Brain microvascular endothelial cell (primary cell): ENCODE measurements at regions not wholly inside any gene's neighbourhood (a gene's known extent, or its start where the extent isn't known, plus 50 kb on each side); places are given as distances from the start of the nearest gene placed in this dataset.
"Not testable (repeated sequence)": the region's sequence is repeated elsewhere in the genome, so short reads cannot be mapped to it uniquely, and the experiment has no call there.

ENCODE experiments used
- DNase-seq: peaks from one replicate; pipeline ENCODE4 v3.0.0-alpha.2; 2020
- H3K27ac ChIP-seq: fragments of 250-450 bp; sonication (Bioruptor Pico); 2 replicates; pipeline ENCODE4 v1.5.1; 2020; ENCODE audit warnings: mild to moderate bottlenecking, moderate library complexity
- H3K27me3 ChIP-seq: fragments of 250-450 bp; sonication (Bioruptor Pico); replicated peaks from 2 replicates; pipeline ENCODE4 v1.5.1; 2020; ENCODE audit warnings: mild to moderate bottlenecking
- H3K36me3 ChIP-seq: fragments of 250-450 bp; sonication (Bioruptor Pico); replicated peaks from 2 replicates; pipeline ENCODE4 v1.5.1; 2020; ENCODE audit warnings: mild to moderate bottlenecking
- H3K4me3 ChIP-seq: 2 replicates; pipeline ENCODE4 v1.5.1; 2011; ENCODE audit warnings: low read depth, mild to moderate bottlenecking, control low read depth, low read length, moderate library complexity
- in situ Hi-C: cut with HindIII; loops from 2 replicates; pipeline ENCODE4 v1.10.0; 2017; ENCODE audit warnings: low sequenced_read_pairs, low pct_ligation_motif_present
- TF ChIP-seq, protein P1 (sequence below): IDR thresholded peaks from 2 replicates; pipeline ENCODE4 v1.5.1; 2011; ENCODE audit warnings: low read depth, mild to moderate bottlenecking, moderate library complexity, low read length, control low read depth, inconsistent platforms; ENCODE audit errors: missing control alignments

GRCh38 chr17:13833921-13834320 lies 232.2 kb upstream of the HS3ST3A1 start:
- H3K27ac ChIP-seq = no peak overlapping the region
- no peak for DNase-seq
- in situ Hi-C loops = no loop called here
- TF ChIP-seq, protein P1, sequence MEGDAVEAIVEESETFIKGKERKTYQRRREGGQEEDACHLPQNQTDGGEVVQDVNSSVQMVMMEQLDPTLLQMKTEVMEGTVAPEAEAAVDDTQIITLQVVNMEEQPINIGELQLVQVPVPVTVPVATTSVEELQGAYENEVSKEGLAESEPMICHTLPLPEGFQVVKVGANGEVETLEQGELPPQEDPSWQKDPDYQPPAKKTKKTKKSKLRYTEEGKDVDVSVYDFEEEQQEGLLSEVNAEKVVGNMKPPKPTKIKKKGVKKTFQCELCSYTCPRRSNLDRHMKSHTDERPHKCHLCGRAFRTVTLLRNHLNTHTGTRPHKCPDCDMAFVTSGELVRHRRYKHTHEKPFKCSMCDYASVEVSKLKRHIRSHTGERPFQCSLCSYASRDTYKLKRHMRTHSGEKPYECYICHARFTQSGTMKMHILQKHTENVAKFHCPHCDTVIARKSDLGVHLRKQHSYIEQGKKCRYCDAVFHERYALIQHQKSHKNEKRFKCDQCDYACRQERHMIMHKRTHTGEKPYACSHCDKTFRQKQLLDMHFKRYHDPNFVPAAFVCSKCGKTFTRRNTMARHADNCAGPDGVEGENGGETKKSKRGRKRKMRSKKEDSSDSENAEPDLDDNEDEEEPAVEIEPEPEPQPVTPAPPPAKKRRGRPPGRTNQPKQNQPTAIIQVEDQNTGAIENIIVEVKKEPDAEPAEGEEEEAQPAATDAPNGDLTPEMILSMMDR = no peak
- H3K4me3 ChIP-seq = no peak overlapping the region
- no peaks in the 10 kb centered on the region for H3K27me3 ChIP-seq
- H3K36me3 ChIP-seq = no peaks in the 10 kb centered on the region

DNA sequence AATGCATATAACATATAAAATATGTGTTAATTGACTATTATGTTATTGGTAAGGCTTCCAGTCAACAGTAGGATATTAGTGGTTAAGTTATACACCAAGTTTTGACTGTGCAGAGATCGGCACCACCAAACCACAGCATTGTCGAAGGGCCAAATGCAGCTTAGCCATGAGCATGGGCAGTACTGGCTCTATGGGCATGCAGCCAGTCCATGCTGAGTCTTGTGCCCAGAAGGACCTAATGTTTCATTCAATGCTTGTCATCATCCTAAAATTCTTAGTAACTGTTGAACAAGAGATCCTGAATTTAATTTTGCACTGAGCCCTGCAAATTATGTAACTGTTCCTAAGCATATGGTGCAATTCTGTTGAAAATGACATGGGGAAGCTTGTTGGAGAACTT lies 233.4 kb upstream of the HS3ST3A1 start:
- H3K36me3 ChIP-seq = no peaks in the 10 kb centered on the region
- TF ChIP-seq, protein P1 = no peak
- no peaks in the 10 kb centered on the region for H3K27me3 ChIP-seq
- no peak overlapping the region for H3K27ac ChIP-seq
- H3K4me3 ChIP-seq = no peak overlapping the region
- DNase-seq = no peak
- in situ Hi-C loops = no loop called here

DNA sequence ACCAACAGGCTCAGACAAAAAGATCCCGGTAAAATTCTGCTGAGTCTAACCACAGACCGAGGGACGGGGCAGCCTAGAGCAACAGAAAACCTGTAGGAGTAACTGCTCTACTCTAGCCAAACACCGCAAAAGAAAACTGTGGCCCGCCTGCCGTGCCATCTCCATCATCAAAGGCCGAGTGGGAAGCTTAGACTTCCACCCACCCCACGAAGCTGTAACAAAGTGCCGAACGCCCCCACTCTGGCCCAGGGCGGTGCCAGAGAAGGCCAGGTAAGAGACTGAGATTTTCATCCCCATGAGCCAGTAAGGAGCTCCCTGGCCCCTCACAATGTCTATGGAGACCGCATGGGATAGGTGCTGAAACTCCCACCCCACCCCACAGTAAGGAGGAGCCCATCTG lies 231.9 kb upstream of the COX10 start:
- no peak overlapping the region for H3K4me3 ChIP-seq
- TF ChIP-seq, protein P1 = no peak
- H3K27ac ChIP-seq = no peak overlapping the region
- in situ Hi-C loops = no loop called here
- H3K36me3 ChIP-seq = no peaks in the 10 kb centered on the region
- no peak for DNase-seq
- H3K27me3 ChIP-seq = no peaks in the 10 kb centered on the region

DNA sequence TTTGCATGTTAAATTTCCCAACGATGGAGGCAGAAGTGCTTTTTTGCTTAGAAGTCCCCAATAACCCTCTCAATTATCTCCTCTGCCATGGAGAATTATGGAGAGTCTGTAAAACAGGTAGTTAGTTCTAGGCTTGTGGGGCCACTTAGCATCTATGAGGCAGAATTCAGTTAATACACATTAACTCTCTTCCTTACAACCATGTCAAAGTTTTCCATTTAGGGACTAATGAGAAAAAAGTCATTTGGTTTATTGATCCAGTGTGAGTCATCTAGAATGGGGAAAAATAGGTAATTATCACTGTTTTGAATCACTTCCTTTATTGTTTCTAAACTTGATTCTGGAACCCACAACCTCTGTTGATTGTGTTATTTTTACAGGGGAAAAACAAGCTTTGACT lies 229.1 kb upstream of the COX10 start:
- in situ Hi-C loops = no loop called here
- H3K27me3 ChIP-seq = no peaks in the 10 kb centered on the region
- no peak overlapping the region for H3K4me3 ChIP-seq
- H3K27ac ChIP-seq = no peak overlapping the region
- TF ChIP-seq, protein P1 = no peak
- no peaks in the 10 kb centered on the region for H3K36me3 ChIP-seq
- no peak for DNase-seq

GRCh38 chr17:13843862-13844635 lies 225.3 kb upstream of the COX10 start:
- H3K4me3 ChIP-seq = no peak overlapping the region
- in situ Hi-C loops = no loop called here
- TF ChIP-seq, protein P1 = no peak
- H3K36me3 ChIP-seq = no peaks in the 10 kb centered on the region
- no peak overlapping the region for H3K27ac ChIP-seq
- DNase-seq = no peak
- no peaks in the 10 kb centered on the region for H3K27me3 ChIP-seq

- in situ Hi-C loops = no loop called here
- Histone ChIP-seq H3K36me3 (no peaks in the 10 kb centered on the region), H3K27me3 (no peaks in the 10 kb centered on the region), H3K4me3 (no peak overlapping the region), H3K27ac (no peak overlapping the region)
- DNase-seq = no peak
- TF ChIP-seq, protein P1 = no peak
These were observed 217.4 kb upstream of the COX10 start for GRCh38 chr17:13851889-13852288.

- H3K4me3 ChIP-seq, in situ Hi-C loops, H3K27ac ChIP-seq: not testable (repeated sequence)
These were observed 213.6 kb upstream of the COX10 start for GRCh38 chr17:13855730-13856129.

More at GRCh38 chr17:13855730-13856129, 213.6 kb upstream of the COX10 start:
- not testable (repeated sequence) for H3K36me3 ChIP-seq, H3K27me3 ChIP-seq, DNase-seq
